HCT116 (cell line): ENCODE measurements at regions not wholly inside any gene's neighbourhood (a gene's known extent, or its start where the extent isn't known, plus 50 kb on each side); places are given as distances from the start of the nearest gene placed in this dataset.

Experiments used
- CTCF ChIP-seq, 3 experiments: fragments of 200-600 bp in 1 of 3; sonication (generic) in 1 of 3; IDR thresholded peaks in 2 of 3; conservative IDR thresholded peaks in 1 of 3; 2 replicates each; pipeline ENCODE4 v1.5.1; 2012 to 2017; ENCODE audit warnings: low read depth in 2 of 3, low read length in 2 of 3, antibody characterized with exemption in 1 of 3, borderline replicate concordance in 1 of 3, control low read depth in 1 of 3, mild to moderate bottlenecking in 1 of 3, mixed read lengths in 1 of 3, mixed run types in 1 of 3, moderate library complexity in 1 of 3; ENCODE audit not compliant: insufficient read depth in 1 of 3
- POLR2A ChIP-seq: IDR thresholded peaks from 2 replicates; pipeline ENCODE4 v1.7.0; 2011; ENCODE audit warnings: borderline replicate concordance; ENCODE audit not compliant: insufficient read depth, insufficient read length; ENCODE audit errors: extremely low read depth
- REST ChIP-seq: IDR thresholded peaks from 2 replicates; pipeline ENCODE4 v1.6.1; 2012; ENCODE audit warnings: low read depth

GRCh38 chr13:71054358-71054757 is 812.6 kb downstream of the DACH1 start:
- no peak for TF ChIP-seq CTCF (IDR thresholded peaks at IDR 0.05 in 2 of 3, conservative IDR thresholded peaks at IDR 0.05 in 1 of 3; ENCODE audit: borderline replicate concordance in 1 of 3, insufficient read depth in 1 of 3, low read depth in 2 of 3, low read length in 2 of 3)
- TF ChIP-seq POLR2A, result no peak
- TF ChIP-seq REST, result no peak
